ENCODE measurements at regions not wholly inside any gene's neighbourhood (a gene's known extent, or its start where the extent isn't known, plus 50 kb on each side); places are given as distances from the start of the nearest gene placed in this dataset.

DNA sequence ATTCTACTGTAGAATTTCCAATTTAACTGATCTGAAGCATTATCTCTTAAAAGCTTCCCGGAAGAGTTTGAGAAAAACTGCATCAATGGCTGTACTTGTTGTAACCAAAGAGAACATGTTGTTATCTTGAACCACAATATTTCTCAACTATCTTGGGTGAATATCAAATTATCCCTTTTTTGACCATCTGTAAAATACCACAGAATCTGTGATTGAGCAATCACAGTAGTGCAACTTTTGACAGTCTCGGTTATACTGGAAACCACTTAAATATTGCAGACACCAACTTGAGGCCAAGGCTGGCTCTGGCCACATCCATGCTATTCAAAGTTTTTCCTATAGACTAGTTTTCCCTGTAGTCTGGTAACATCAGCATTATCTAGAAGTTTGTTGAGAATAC lies 842.8 kb upstream of the EPHA6 start:
- TF ChIP-seq, protein P1, sequence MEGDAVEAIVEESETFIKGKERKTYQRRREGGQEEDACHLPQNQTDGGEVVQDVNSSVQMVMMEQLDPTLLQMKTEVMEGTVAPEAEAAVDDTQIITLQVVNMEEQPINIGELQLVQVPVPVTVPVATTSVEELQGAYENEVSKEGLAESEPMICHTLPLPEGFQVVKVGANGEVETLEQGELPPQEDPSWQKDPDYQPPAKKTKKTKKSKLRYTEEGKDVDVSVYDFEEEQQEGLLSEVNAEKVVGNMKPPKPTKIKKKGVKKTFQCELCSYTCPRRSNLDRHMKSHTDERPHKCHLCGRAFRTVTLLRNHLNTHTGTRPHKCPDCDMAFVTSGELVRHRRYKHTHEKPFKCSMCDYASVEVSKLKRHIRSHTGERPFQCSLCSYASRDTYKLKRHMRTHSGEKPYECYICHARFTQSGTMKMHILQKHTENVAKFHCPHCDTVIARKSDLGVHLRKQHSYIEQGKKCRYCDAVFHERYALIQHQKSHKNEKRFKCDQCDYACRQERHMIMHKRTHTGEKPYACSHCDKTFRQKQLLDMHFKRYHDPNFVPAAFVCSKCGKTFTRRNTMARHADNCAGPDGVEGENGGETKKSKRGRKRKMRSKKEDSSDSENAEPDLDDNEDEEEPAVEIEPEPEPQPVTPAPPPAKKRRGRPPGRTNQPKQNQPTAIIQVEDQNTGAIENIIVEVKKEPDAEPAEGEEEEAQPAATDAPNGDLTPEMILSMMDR (IDR thresholded peaks at IDR 0.05): no peak
- TF ChIP-seq POLR2A (IDR thresholded peaks at IDR 0.05): no peak
